ENCODE measurements at regions not wholly inside any gene's neighbourhood (a gene's known extent, or its start where the extent isn't known, plus 50 kb on each side); places are given as distances from the start of the nearest gene placed in this dataset.

- TF ChIP-seq USF2 (IDR thresholded peaks at IDR 0.05; ENCODE audit: low read depth, low read length) (no peak), BHLHE40 (IDR thresholded peaks at IDR 0.05; ENCODE audit: low read depth, low read length) (no peak), RAD21 (IDR thresholded peaks at IDR 0.05; ENCODE audit: low read length) (no peak), CTCF (conservative IDR thresholded peaks at IDR 0.05; ENCODE audit: low read depth, low read length) (no peak), RFX5 (IDR thresholded peaks at IDR 0.05; ENCODE audit: low read depth, low read length) (no peak), SMC3 (IDR thresholded peaks at IDR 0.05; ENCODE audit: low read depth, low read length) (no peak), POLR2A (IDR thresholded peaks at IDR 0.05; ENCODE audit: low read depth, low read length) (no peak), CEBPB (IDR thresholded peaks at IDR 0.05; ENCODE audit: low read depth, low read length) (no peak), ELK1 (IDR thresholded peaks at IDR 0.05; ENCODE audit: borderline replicate concordance, low read depth, low read length) (no peak), MAFK (IDR thresholded peaks at IDR 0.05; ENCODE audit: low read depth, low read length) (no peak), FOS (IDR thresholded peaks at IDR 0.05; ENCODE audit: low read depth, low read length) (no peak)
Observed at GRCh38 chr5:111865356-111865755, 108.4 kb upstream of the NREP start.
